Osteoblast (primary cell): ENCODE measurements at regions not wholly inside any gene's neighbourhood (a gene's known extent, or its start where the extent isn't known, plus 50 kb on each side); places are given as distances from the start of the nearest gene placed in this dataset.

Source experiments
- DNase-seq: peaks from one replicate; pipeline ENCODE4 v3.0.0; 2011; ENCODE audit warnings: low spot score, mixed read lengths; ENCODE audit not compliant: insufficient read length; ENCODE audit errors: missing footprints
- H2AFZ ChIP-seq: 2 replicates; pipeline ENCODE4 v1.6.0; 2011; ENCODE audit warnings: mild to moderate bottlenecking, low read length
- H3K27ac ChIP-seq: 2 replicates; pipeline ENCODE4 v1.5.1; 2011; ENCODE audit warnings: mild to moderate bottlenecking, low read depth, low read length, moderate library complexity
- H3K27me3 ChIP-seq: 2 replicates; pipeline ENCODE4 v1.6.0; 2012; ENCODE audit warnings: mild to moderate bottlenecking, control low read depth, inconsistent platforms, low read length, moderate library complexity; ENCODE audit not compliant: insufficient read depth
- H3K36me3 ChIP-seq: 2 replicates; pipeline ENCODE4 v1.5.1; 2011; ENCODE audit warnings: mild to moderate bottlenecking, low read length, control low read depth, moderate library complexity; ENCODE audit not compliant: insufficient read depth
- H3K4me1 ChIP-seq: 2 replicates; pipeline ENCODE4 v1.5.1; 2011; ENCODE audit warnings: mild to moderate bottlenecking, low read length, control low read depth, moderate library complexity; ENCODE audit not compliant: insufficient read depth
- H3K4me2 ChIP-seq: 2 replicates; pipeline ENCODE4 v1.6.0; 2011; ENCODE audit warnings: mild to moderate bottlenecking, low read length; ENCODE audit not compliant: insufficient read depth
- H3K4me3 ChIP-seq: fragments of 200-600 bp; sonication (generic); 3 replicates; pipeline ENCODE4 v1.5.1; 2012; ENCODE audit warnings: mild to moderate bottlenecking, low read length, inconsistent platforms; ENCODE audit not compliant: insufficient read depth
- H3K79me2 ChIP-seq: 2 replicates; pipeline ENCODE4 v1.6.0; 2012; ENCODE audit warnings: mild to moderate bottlenecking, low read length, control low read depth, inconsistent platforms; ENCODE audit not compliant: insufficient read depth
- H3K9me3 ChIP-seq: 2 replicates; pipeline ENCODE4 v1.5.1; 2011; ENCODE audit warnings: low read depth, low read length, control low read depth
- H4K20me1 ChIP-seq: 2 replicates; pipeline ENCODE4 v1.6.0; 2012; ENCODE audit warnings: mild to moderate bottlenecking, low read length, control low read depth; ENCODE audit not compliant: insufficient read depth
- CTCF ChIP-seq: IDR thresholded peaks from 2 replicates; pipeline ENCODE4 v1.5.1; 2011; ENCODE audit warnings: mild to moderate bottlenecking, low read depth, low read length, moderate library complexity; ENCODE audit errors: extremely low read depth

DNA sequence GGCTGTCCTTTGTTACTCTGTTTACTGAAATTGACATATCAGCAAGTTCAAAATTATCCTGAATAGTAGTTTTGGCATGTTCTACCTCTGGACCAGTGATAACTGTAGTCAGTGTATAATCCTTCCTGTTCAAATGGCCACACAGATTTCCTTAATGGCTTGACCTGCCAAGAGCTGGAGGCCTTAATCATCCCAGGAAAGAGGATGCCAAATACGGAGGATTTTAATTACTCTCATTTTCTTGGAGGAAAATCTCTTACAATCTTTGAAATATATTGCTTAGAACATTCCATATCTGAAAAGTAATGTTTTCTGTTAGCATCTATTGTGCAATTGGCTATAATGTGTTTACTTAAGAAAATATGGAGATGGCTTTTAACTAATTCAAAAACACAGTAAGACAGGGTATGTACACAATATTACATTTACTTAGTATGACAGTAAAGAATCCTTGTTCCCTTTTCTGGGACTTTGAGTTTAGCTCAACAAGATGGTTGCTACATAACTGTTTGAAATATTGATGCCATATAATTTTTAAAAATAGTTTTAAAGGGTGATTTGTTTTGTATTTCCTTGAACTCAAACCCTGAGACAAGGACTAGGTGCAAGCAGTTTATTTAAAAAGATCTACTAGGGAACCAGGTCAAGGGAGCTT lies 68.9 kb upstream of the SELENOP start:
- no peaks in the 10 kb centered on the region for H3K79me2 ChIP-seq
- peaks cover 5% of the 10 kb centered on the region for H3K4me1 ChIP-seq
- no peak overlapping the region for H3K27ac ChIP-seq
- H3K9me3 ChIP-seq, result no peaks in the 10 kb centered on the region
- no peak overlapping the region for H3K4me2 ChIP-seq
- no peak overlapping the region for H3K4me3 ChIP-seq
- H2AFZ ChIP-seq, result no peak overlapping the region
- no peak for TF ChIP-seq CTCF
- no peak for DNase-seq
- H3K36me3 ChIP-seq, result no peaks in the 10 kb centered on the region
- H3K27me3 ChIP-seq, result peaks cover 5% of the 10 kb centered on the region
- H4K20me1 ChIP-seq, result no peaks in the 10 kb centered on the region

DNA sequence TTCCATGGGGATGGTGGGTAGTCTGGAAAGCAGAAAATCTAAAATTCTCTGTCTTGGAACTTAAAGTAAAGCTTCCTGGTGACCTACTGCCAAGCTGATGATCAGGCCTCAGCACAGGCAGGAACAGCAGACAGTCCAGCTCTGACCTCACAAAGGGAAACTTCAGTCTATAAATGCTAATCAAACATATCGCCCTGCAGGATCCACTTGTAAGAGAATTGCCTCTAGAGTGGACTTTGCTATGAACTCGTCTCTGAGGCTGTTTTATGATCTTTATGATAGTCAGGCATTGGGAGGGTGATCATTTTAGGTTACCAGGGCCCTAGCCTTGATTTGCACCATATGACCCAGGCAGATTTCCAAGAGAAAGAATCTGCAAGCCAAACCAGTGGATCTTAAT lies 67.6 kb upstream of the SELENOP start:
- H3K4me1 ChIP-seq, result peaks cover 5% of the 10 kb centered on the region
- no peaks in the 10 kb centered on the region for H3K79me2 ChIP-seq
- DNase-seq, result no peak
- no peak overlapping the region for H3K4me2 ChIP-seq
- no peak overlapping the region for H2AFZ ChIP-seq
- H3K27ac ChIP-seq, result no peak overlapping the region
- H3K9me3 ChIP-seq, result no peaks in the 10 kb centered on the region
- no peaks in the 10 kb centered on the region for H3K27me3 ChIP-seq
- no peaks in the 10 kb centered on the region for H4K20me1 ChIP-seq
- TF ChIP-seq CTCF, result no peak
- H3K4me3 ChIP-seq, result no peak overlapping the region
- H3K36me3 ChIP-seq, result no peaks in the 10 kb centered on the region

DNA sequence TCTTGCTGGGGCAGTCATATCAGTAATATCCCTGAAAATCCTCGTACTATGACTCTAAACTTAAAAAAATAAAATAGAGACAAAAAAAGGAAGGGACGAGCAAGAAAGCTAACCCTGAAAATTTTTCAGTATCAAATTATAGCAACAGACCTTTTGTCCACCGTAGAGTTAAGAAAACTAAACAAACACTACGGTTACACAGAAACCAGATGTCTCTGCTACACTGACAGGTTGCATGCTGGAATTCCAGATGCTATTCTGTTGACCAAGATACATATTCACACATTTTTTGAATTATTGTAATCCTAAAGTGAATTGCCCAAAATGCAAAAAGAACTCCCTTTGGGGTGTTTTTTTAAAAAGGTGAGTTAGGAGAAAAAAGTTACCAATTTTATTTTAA lies 66.9 kb upstream of the SELENOP start:
- TF ChIP-seq CTCF, result no peak
- peaks cover 5% of the 10 kb centered on the region for H3K4me1 ChIP-seq
- H3K79me2 ChIP-seq, result no peaks in the 10 kb centered on the region
- no peak overlapping the region for H3K27ac ChIP-seq
- DNase-seq, result no peak
- H3K4me2 ChIP-seq, result no peak overlapping the region
- H3K4me3 ChIP-seq, result no peak overlapping the region
- no peaks in the 10 kb centered on the region for H3K36me3 ChIP-seq
- H3K9me3 ChIP-seq, result no peaks in the 10 kb centered on the region
- H4K20me1 ChIP-seq, result no peaks in the 10 kb centered on the region
- H3K27me3 ChIP-seq, result no peaks in the 10 kb centered on the region
- H2AFZ ChIP-seq, result no peak overlapping the region

DNA sequence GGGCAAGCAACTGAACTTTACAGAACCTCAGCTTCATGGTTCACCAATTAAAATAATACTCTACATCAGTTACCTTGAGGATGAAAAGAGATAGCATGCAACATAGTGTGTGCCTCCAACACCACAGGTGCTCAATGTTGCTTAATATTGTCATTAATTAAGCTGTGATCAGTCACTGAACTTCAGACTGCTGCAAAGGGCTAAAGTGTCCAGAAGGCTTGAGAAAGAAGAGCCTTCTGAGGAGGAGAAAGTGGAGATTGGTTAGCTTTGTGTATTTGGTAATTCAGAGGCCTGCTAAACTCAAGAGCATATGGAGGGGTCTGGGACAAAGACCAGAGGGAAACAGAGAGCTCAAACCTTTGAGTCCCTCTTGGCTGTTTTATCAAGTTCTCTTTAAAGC lies 66.3 kb upstream of the SELENOP start:
- no peak for DNase-seq
- H3K27me3 ChIP-seq, result no peaks in the 10 kb centered on the region
- no peak for TF ChIP-seq CTCF

More for the DNA sequence above, 66.3 kb upstream of the SELENOP start:
- Histone ChIP-seq H3K36me3 (no peaks in the 10 kb centered on the region), H4K20me1 (no peaks in the 10 kb centered on the region), H3K4me2 (no peak overlapping the region), H3K27ac (no peak overlapping the region), H3K9me3 (no peaks in the 10 kb centered on the region), H3K4me3 (no peak overlapping the region), H3K79me2 (no peaks in the 10 kb centered on the region), H3K4me1 (peaks cover 5% of the 10 kb centered on the region), H2AFZ (no peak overlapping the region)
